Transverse colon (tissue), 4 donors: ENCODE measurements at regions not wholly inside any gene's neighbourhood (a gene's known extent, or its start where the extent isn't known, plus 50 kb on each side); places are given as distances from the start of the nearest gene placed in this dataset.

Experiments
- DNase-seq: peaks from one replicate; pipeline ENCODE4 v3.0.0-alpha.2; 2019
- H3K27ac ChIP-seq, 4 donors: fragments of 200-600 bp; sonication (generic); 2 replicates each; pipeline ENCODE4 v1.5.1; 2016 to 2018; ENCODE audit warnings: inconsistent platforms in 4 of 4
- H3K27me3 ChIP-seq: fragments of 200-600 bp; sonication (generic); 2 replicates; pipeline ENCODE4 v1.5.1; 2017; ENCODE audit warnings: inconsistent platforms
- H3K36me3 ChIP-seq, 4 donors: fragments of 200-600 bp; sonication (generic); 2 replicates each; pipeline ENCODE4 v1.5.1; 2017 to 2019; ENCODE audit warnings: inconsistent platforms in 4 of 4
- H3K4me1 ChIP-seq, 4 donors: fragments of 200-600 bp; sonication (generic); 2 replicates each; pipeline ENCODE4 v1.5.1; 2017 to 2020; ENCODE audit warnings: inconsistent platforms in 4 of 4
- H3K4me3 ChIP-seq, 4 donors: fragments of 200-600 bp; sonication (generic); 1 replicate in 1 of 4; 2 replicates in 3 of 4; pipeline versions ENCODE4 v1.5.1 to v1.6.1; 2017 to 2019; ENCODE audit warnings: inconsistent platforms in 4 of 4
- H3K9me3 ChIP-seq, 2 donors: fragments of 200-600 bp; sonication (generic); 2 replicates each; pipeline ENCODE4 v1.5.1; 2017 to 2019; ENCODE audit warnings: inconsistent platforms in 2 of 2
- CTCF ChIP-seq, 5 experiments: fragments of 200-600 bp in 3 of 5; fragments of 450-650 bp in 2 of 5; sonication (generic) in 3 of 5; IDR thresholded peaks; 1 replicate in 2 of 5; 2 replicates in 3 of 5; pipeline ENCODE4 v1.5.1; 2016 to 2017; ENCODE audit warnings: antibody characterized with exemption in 5 of 5, inconsistent platforms in 3 of 5, mild to moderate bottlenecking in 2 of 5, moderate library complexity in 1 of 5
- EP300 ChIP-seq: sonication (generic); formaldehyde crosslinking; IDR thresholded peaks from one replicate; pipeline ENCODE4 v1.6.1; 2017; ENCODE audit warnings: antibody characterized with exemption, low read depth
- POLR2A ChIP-seq: fragments of 450-650 bp; IDR thresholded peaks from one replicate; pipeline ENCODE4 v1.6.1; 2016; ENCODE audit warnings: antibody characterized with exemption, mild to moderate bottlenecking, moderate library complexity
- POLR2AphosphoS5 ChIP-seq, 3 donors: sonication (generic); formaldehyde crosslinking; IDR thresholded peaks; one replicate each; pipeline ENCODE4 v1.6.1; 2016; ENCODE audit warnings: antibody characterized with exemption in 3 of 3
- WGBS, 2 donors: methylation state at CpG; one replicate each; pipeline ENCODE4 v1.1.5; 2018; ENCODE audit warnings: low coverage in 1 of 2; 5-methylcytosine and 5-hydroxymethylcytosine counted together
- in situ Hi-C, 4 donors: fragments of 200-750 bp; cut with MboI; loops; one replicate each; pipeline versions ENCODE4 v1.15.0 to v1.15.1; 2017; ENCODE audit warnings: low sequenced_read_pairs in 3 of 4, low pct_ligation_motif_present in 1 of 4, low pct_unique_long_range_greater_than_20kb in 1 of 4
- intact Hi-C: fragments of 100-400 bp; cut with DNase I; formaldehyde crosslinking; loops from one replicate; pipeline ENCODE4 v1.15.1; 2023; ENCODE audit warnings: low total_unique reads

- no peaks in the 10 kb centered on the region for H3K9me3 ChIP-seq
- no peaks in the 10 kb centered on the region for H3K27me3 ChIP-seq
- H3K27ac ChIP-seq, result no peak overlapping the region
- in situ Hi-C loops (no loop called here), intact Hi-C loops (no loop called here)
- DNase-seq, result no peak
- no peaks in the 10 kb centered on the region for H3K36me3 ChIP-seq
- no peaks in the 10 kb centered on the region for H3K4me1 ChIP-seq
- no peak overlapping the region for H3K4me3 ChIP-seq
- TF ChIP-seq POLR2A, result no peak
- TF ChIP-seq CTCF (IDR thresholded peaks at IDR 0.05), result no peak
- no peak for TF ChIP-seq EP300
- TF ChIP-seq POLR2AphosphoS5 (IDR thresholded peaks at IDR 0.05), result no peak
These were observed 2612.9 kb upstream of the PCDH20 start for GRCh38 chr13:64028551-64028950.

- H3K27me3 ChIP-seq, result no peaks in the 10 kb centered on the region
- no peaks in the 10 kb centered on the region for H3K4me1 ChIP-seq
- no peaks in the 10 kb centered on the region for H3K9me3 ChIP-seq
- peaks cover 0 to 1% (median 0%) of the 10 kb centered on the region in 4 donors for H3K36me3 ChIP-seq
- WGBS, 2 donors, result 45 to 46% methylated on average over 2 of the region's 2 CpGs
- TF ChIP-seq POLR2AphosphoS5 (IDR thresholded peaks at IDR 0.05), result no peak
- no peak for TF ChIP-seq POLR2A
- no peak for TF ChIP-seq EP300
- TF ChIP-seq CTCF (IDR thresholded peaks at IDR 0.05), result no peak
- H3K4me3 ChIP-seq, result no peak overlapping the region
- no peak for DNase-seq
- intact Hi-C loops, result no loop called here
- no peak overlapping the region for H3K27ac ChIP-seq
- in situ Hi-C loops, result no loop called here
These were observed 2604.5 kb upstream of the PCDH20 start for GRCh38 chr13:64020126-64020525.

GRCh38 chr13:64007339-64007738, 2591.7 kb upstream of the PCDH20 start:
- no peak for TF ChIP-seq POLR2AphosphoS5 (IDR thresholded peaks at IDR 0.05)
- no peak for TF ChIP-seq POLR2A
- no peak for TF ChIP-seq CTCF (IDR thresholded peaks at IDR 0.05)
- no peak for TF ChIP-seq EP300
- H3K36me3 ChIP-seq, result no peaks in the 10 kb centered on the region
- in situ Hi-C loops, result no loop called here
- WGBS, 2 donors, result 51 to 69% methylated on average over 1 of the region's 1 CpG
- no peaks in the 10 kb centered on the region for H3K4me1 ChIP-seq
- no peaks in the 10 kb centered on the region for H3K27me3 ChIP-seq
- intact Hi-C loops, result no loop called here
- DNase-seq, result no peak
- no peak overlapping the region for H3K27ac ChIP-seq
- no peak overlapping the region for H3K4me3 ChIP-seq
- H3K9me3 ChIP-seq, result peaks cover 0 to 4% of the 10 kb centered on the region in 2 donors

GRCh38 chr13:64000321-64000720, 2584.7 kb upstream of the PCDH20 start:
- Histone ChIP-seq H3K36me3 (no peaks in the 10 kb centered on the region), H3K27ac (no peak overlapping the region), H3K4me1 (no peaks in the 10 kb centered on the region), H3K9me3 (no peaks in the 10 kb centered on the region), H3K4me3 (no peak overlapping the region), H3K27me3 (no peaks in the 10 kb centered on the region)
- in situ Hi-C loops (no loop called here), intact Hi-C loops (no loop called here)
- TF ChIP-seq EP300, result no peak
- TF ChIP-seq POLR2A, result no peak
- no peak for TF ChIP-seq CTCF (IDR thresholded peaks at IDR 0.05)
- no peak for TF ChIP-seq POLR2AphosphoS5 (IDR thresholded peaks at IDR 0.05)
- DNase-seq, result no peak
- 52 to 68% methylated on average over 4 of the region's 4 CpGs for WGBS, 2 donors
